ENCODE measurements at regions not wholly inside any gene's neighbourhood (a gene's known extent, or its start where the extent isn't known, plus 50 kb on each side); places are given as distances from the start of the nearest gene placed in this dataset.

DNA sequence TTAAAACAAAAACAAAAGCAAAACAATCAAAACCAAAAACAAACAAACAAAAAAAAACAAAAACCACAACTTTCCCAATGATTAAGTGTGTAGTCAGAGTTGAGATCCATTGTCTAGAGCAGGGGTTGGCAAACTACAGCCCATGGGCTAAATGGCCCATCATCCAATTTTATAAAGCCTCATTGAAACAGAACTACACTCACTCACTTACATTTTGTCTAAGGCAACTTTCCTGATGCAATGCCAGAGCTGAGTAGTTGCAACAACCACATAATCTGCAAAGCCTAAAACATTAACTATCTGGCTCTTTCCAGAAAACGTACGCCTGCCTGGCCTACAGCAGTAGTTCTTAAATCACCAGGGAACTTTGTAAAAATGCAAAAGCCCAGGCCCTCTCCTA, 124.1 kb downstream of the SOX9 start:
- no peak overlapping the region for H3K9ac ChIP-seq (ENCODE audit: low read depth in 2 of 2, low read length in 2 of 2)
- no peak overlapping the region for H3K4me3 ChIP-seq
- DNase-seq, result no peak
- H3K36me3 ChIP-seq, result no peaks in the 10 kb centered on the region
- TF ChIP-seq, protein P1, sequence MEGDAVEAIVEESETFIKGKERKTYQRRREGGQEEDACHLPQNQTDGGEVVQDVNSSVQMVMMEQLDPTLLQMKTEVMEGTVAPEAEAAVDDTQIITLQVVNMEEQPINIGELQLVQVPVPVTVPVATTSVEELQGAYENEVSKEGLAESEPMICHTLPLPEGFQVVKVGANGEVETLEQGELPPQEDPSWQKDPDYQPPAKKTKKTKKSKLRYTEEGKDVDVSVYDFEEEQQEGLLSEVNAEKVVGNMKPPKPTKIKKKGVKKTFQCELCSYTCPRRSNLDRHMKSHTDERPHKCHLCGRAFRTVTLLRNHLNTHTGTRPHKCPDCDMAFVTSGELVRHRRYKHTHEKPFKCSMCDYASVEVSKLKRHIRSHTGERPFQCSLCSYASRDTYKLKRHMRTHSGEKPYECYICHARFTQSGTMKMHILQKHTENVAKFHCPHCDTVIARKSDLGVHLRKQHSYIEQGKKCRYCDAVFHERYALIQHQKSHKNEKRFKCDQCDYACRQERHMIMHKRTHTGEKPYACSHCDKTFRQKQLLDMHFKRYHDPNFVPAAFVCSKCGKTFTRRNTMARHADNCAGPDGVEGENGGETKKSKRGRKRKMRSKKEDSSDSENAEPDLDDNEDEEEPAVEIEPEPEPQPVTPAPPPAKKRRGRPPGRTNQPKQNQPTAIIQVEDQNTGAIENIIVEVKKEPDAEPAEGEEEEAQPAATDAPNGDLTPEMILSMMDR (IDR thresholded peaks at IDR 0.05), result no peak
- no peaks in the 10 kb centered on the region for H3K27me3 ChIP-seq
- no peaks in the 10 kb centered on the region for H3K4me1 ChIP-seq
- intact Hi-C loops (cut with DNase I), result no loop called here
- no peaks in the 10 kb centered on the region for H3K9me3 ChIP-seq
- no peak overlapping the region for H3K27ac ChIP-seq

DNA sequence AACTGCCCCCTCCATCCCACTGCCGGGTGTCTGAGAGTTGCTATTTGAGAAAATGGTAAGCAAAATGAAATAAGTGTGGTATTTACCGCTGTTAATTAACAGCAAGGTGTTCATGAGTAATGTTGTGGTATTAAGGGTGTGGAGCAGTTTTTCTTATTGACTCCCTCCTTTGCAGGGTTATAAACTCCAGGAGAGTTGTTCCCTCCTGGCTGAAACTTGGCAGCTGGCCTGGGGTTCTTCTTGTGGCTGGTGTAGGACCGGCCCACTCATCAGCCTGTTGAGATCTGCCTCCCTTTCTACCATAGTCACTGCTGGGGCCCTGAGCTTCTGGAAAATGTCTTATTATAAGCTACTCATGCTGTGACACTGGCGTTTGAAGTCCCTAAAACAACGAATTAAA, 128.6 kb downstream of the SOX9 start:
- Histone ChIP-seq H3K27ac (no peak overlapping the region), H3K27me3 (no peaks in the 10 kb centered on the region), H3K4me1 (no peaks in the 10 kb centered on the region), H3K4me3 (no peak overlapping the region), H3K9me3 (no peaks in the 10 kb centered on the region), H3K36me3 (no peaks in the 10 kb centered on the region), H3K9ac (ENCODE audit: low read depth in 2 of 2, low read length in 2 of 2) (no peak overlapping the region)
- intact Hi-C loops (cut with DNase I), result no loop called here
- TF ChIP-seq, protein P1 (IDR thresholded peaks at IDR 0.05), result no peak
- DNase-seq, result peak; percentile 85

DNA sequence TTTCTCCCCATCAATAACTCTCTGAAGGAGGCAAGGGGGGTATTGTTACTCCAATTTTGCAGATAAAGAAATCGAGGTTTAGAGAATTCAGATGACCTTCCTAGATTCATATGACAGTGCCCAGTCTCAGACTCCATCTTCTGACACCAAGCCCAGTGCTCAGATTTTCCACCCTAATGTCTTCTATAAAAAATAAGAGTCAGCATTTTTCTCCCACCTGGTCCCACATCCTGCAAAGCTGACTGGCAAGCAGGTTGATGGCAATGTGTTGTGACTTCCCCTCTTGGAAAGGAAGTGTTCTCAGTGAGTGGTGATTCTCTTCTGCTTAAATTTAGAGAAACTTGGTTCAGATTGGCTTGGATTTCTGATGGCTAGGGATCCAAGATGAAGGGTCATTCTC, 129.4 kb downstream of the SOX9 start:
- Histone ChIP-seq H3K27me3 (no peaks in the 10 kb centered on the region), H3K36me3 (no peaks in the 10 kb centered on the region), H3K9ac (ENCODE audit: low read depth in 2 of 2, low read length in 2 of 2) (no peak overlapping the region), H3K9me3 (no peaks in the 10 kb centered on the region), H3K4me3 (no peak overlapping the region), H3K4me1 (peaks cover 1% of the 10 kb centered on the region), H3K27ac (no peak overlapping the region)
- DNase-seq, result no peak
- TF ChIP-seq, protein P1 (IDR thresholded peaks at IDR 0.05), result no peak
- intact Hi-C loops (cut with DNase I), result no loop called here

DNA sequence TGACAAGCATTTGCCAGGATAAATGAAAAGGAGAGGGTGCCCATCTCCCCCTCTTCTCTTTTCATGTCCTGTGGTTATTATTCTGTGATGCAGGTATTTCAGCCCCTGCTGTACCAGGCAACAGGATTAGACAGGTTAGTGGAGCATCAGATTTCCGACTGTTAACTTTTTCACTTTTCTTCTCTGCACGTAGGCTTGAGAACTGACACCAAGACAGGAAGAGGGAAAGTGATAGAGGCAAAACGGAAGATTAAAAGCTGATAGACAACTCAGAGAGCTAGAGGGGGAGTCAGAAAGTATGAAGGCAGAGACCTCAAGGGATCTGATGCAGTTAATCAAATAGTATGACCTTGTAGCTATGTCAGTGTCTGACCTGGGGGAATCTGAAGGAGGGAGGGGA, 132.8 kb downstream of the SOX9 start:
- Histone ChIP-seq H3K9me3 (no peaks in the 10 kb centered on the region), H3K4me1 (peaks cover 4% of the 10 kb centered on the region), H3K27ac (no peak overlapping the region), H3K9ac (ENCODE audit: low read depth in 2 of 2, low read length in 2 of 2) (no peak overlapping the region), H3K27me3 (no peaks in the 10 kb centered on the region), H3K4me3 (no peak overlapping the region), H3K36me3 (no peaks in the 10 kb centered on the region)
- intact Hi-C loops (cut with DNase I), result no loop called here
- TF ChIP-seq, protein P1 (IDR thresholded peaks at IDR 0.05), result no peak
- no peak for DNase-seq

DNA sequence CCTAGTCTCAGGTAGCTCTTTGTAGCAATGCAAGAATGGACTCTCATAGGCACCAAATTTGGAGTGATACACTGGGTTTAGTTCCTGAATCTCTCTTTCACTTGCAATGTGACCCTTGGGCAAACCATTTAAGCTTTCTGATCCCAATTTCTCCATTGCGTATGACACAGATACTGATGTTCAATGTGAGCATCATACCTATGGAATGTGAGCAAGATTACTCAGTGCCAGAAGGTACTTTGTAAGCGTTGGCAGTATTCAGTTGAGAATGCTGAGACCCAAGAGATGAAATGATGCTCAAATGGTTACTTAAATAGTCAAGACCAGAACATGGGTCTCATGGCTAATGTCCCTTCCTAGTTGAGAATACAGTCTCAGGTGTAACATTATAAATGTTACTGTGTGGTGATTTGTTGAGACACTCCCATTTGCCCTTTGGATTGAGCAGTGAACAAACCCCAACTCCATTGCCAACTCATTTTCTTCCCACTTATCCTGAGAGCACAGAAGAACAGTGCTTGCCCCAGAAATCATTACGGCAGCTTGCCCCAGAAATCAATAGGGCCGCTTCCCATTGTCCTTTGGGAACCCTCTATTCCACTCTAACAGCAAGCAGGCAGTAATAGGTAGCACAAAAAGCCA, 134.1 kb downstream of the SOX9 start:
- Histone ChIP-seq H3K27me3 (no peaks in the 10 kb centered on the region), H3K9me3 (no peaks in the 10 kb centered on the region), H3K4me3 (no peak overlapping the region), H3K9ac (ENCODE audit: low read depth in 2 of 2, low read length in 2 of 2) (peak overlapping the region in 1 of 2 donors; percentile 55), H3K36me3 (no peaks in the 10 kb centered on the region), H3K27ac (peak overlapping the region; percentile 13), H3K4me1 (peaks cover 4% of the 10 kb centered on the region)
- intact Hi-C loops (cut with DNase I), result loop anchor here (5.0 kb wide), 1 partner anchor 172 kb away; no protein-coding TSS in a partner anchor
- DNase-seq, result no peak
- TF ChIP-seq, protein P1 (IDR thresholded peaks at IDR 0.05), result no peak

All from colonic mucosa (tissue), 4 donors.